Activated T-cell treated with anti-CD3 and anti-CD28 coated beads, Interleukin-2, amount 50 U/mL, for 48 hours (primary cell): ENCODE measurements at regions not wholly inside any gene's neighbourhood (a gene's known extent, or its start where the extent isn't known, plus 50 kb on each side); places are given as distances from the start of the nearest gene placed in this dataset.

Experiments used
- DNase-seq, 2 experiments: peaks; one replicate each; pipeline ENCODE4 v3.0.0-alpha.2; 2020

DNA sequence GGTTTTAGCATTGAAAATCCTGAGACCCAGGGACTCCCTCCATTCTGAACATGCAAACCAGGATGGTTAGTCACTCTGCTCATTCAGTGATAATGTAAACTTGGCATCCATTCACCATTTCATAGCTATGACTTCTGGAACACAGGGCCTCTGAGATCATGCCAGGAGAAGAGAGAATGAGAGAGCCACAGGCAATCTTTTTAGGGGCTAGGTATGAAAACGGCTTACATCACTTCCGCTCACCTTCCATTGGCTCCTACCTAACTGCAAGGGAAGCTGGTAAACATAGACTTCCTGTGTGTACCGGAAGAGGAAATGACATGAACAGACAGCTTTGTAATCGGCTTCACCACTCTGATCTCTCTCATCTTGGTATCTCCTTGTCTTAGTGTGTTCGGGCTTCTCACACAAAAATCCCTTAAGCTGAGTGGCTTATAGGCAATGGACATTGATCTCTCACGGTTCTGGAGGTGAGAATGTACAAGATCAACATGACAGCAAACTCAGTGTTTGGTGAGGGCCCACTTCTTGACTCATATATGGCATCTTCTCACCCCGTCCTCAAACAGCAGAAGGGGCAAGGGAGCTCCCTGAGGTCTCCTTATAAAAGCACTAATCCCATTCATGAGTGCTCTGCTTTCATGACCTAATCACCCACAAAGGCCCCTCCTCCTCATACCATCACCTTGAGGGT is 465.9 kb upstream of the TBX3 start:
- no peak for DNase-seq

DNA sequence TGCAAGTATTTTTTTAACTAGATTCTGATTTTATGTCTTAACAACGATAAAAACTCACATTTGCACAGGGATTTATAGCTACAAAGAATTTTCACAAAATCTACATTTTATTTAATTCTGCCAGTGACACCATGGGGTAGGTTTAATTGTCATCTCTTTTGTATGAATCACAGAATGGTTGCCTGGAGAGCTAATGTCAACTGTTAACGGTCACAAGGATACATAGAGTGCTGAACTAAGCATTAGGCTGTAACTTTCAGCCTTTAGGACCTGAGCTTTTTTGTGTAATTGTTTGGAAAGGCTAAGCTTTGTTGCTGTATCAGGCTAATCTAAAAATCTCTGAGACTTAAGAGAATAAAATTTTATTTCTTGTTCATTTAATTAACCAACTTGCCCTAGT is 465.3 kb upstream of the TBX3 start:
- DNase-seq: no peak

GRCh38 chr12:115147916-115148315 is 463.9 kb upstream of the TBX3 start:
- DNase-seq: no peak

DNA sequence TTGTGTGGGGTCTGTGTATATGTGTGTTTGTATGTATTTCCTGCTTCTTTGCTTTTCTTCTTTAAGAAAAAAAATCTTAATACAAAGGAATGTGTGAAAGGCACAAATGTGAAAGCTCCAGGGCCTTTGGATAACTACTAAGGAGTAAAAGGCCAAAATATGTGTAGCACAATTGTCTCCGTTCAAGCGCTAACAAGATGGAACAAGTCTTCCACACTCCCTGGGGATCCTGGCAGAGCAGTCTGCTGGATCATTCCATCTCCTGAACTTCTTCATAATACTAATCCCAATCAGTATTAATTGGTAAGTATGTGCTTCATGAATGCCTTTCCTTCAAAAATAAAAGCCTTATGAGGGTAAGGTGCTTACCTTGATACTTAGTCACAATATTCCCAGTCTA is 462.5 kb upstream of the TBX3 start:
- DNase-seq: no peak

DNA sequence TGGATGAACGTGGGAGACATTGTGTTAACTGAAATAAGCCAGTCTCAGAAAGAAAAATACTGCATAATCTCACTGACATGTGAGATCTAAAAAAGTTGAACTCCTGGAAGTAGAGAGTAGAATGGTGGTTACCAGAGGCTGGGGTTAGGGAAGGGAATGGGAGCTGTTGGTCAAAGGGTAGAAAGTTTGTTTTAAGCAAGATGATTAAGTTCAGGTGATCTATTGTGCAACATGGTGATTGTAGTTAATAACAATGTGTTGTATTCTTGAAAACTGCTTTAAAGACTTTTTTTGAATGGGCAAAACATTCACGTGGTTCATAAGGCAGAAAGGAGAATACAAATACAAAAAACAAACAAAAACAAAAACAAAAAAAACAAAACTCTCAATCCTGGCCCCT is 460.4 kb upstream of the TBX3 start:
- no peak for DNase-seq

- no peak for DNase-seq
Measured at GRCh38 chr12:115140981-115141655, 457.1 kb upstream of the TBX3 start.

DNA sequence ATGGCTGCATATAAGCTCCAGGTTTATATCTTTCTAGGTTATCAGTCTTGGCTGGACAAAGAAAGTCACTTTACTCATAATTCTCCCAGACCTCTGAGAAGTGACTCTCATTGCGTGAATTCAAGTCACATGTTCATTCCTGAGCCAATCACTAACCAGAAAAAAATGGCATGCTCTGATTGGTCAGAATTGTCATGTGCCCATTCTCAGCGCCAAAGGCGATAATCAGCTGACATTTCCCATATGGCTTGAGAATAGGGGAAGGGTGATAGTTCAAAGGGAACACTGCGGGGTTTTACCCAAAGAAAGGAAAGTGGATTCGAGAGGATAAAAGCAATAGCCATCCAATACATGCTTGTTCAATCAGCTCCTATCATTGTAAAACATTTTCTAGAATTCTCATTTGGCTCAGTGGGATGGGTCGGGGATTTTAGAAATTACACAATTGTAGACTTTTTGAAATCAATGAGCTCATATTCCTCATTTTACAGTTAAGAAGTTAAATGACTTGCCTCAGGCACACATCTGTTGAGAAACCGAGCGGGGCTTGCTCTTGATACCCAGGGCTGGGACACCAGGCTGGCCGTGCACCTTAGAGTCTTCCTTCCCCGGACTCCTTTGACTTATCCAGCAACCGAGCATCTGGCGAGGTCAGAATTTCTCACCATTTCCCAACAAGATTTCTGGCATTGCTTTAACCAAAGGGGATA is 454.0 kb upstream of the TBX3 start:
- DNase-seq: no peak

DNA sequence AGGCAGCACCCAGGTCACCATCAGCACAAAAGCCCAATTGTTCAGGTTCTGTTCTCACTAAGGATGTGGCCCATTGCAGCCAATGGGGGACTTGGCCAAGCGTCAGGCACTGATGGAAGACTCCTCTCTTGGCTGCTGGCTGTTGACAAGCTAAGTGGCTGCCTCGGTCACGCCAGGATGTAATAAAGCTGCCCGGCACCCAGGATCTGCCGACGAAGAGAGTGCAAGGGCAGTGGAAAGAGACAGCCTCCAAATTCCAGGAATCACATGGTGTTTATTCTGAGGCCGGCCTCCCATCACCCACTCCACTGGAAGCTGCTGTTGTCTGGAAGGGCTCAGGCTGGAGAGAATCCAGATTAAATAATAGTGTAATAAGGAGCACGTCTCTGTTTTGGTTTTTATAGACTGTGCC is 451.8 kb upstream of the TBX3 start:
- no peak for DNase-seq

DNA sequence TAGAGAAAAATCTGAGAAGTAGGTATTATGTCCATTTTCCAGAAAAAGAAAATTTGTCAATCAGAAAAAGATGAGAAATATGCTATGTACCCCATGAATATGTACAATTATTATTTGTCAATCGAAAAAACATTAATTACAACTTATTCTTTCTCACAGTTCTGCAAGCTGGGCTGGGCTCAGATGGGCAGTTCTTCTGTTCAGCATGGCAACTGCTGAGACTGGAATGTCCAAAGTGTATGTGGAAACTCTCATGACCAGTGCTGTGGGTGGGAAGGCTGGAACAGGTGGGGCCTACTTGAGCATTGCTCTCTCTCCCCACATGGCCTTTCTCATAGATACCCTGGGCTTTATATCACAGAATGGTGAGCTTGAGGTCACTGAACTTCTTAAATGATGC is 450.3 kb upstream of the TBX3 start:
- DNase-seq: no peak

DNA sequence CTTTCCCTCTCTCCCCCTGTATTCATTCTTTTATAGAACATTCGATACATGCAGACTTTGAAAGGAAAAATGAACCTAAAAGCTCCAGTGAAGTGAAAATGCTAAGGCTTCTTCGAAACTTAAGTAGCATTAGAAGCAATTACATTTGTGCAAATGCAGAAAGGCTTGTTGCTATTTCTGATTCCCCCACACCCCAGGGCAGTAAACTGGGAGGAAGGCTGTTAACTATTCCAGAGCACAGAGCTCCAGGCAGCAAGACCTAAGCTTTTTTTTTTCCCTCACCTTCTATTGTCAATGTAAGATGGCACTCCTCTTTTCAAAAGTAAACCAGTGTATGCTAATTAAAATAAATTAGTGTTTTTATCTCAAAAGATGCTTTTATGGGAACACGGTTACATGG is 448.9 kb upstream of the TBX3 start:
- DNase-seq: no peak

DNA sequence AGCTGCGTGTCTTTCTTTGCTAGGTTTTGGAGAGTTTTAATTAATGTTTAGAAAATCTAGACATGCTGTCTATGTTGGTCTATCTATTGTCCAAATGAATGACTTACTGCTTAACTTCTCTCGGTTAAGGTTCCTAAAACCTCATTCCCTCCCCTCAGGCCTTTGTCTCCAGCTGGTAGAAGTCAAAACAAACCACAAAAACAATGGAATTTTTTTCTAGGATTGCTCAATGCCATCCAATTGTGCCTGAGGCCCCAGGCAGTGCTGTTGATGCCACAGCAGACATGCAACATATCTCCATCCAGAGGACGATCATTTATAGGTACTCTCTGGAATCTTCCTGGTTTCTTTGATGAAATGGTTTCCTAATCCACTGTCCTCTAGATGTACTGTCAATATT is 448.2 kb upstream of the TBX3 start:
- no peak for DNase-seq

GRCh38 chr12:115129727-115130126 is 445.8 kb upstream of the TBX3 start:
- no peak for DNase-seq

- no peak for DNase-seq
Measured at GRCh38 chr12:115121053-115121452, 437.1 kb upstream of the TBX3 start.

DNA sequence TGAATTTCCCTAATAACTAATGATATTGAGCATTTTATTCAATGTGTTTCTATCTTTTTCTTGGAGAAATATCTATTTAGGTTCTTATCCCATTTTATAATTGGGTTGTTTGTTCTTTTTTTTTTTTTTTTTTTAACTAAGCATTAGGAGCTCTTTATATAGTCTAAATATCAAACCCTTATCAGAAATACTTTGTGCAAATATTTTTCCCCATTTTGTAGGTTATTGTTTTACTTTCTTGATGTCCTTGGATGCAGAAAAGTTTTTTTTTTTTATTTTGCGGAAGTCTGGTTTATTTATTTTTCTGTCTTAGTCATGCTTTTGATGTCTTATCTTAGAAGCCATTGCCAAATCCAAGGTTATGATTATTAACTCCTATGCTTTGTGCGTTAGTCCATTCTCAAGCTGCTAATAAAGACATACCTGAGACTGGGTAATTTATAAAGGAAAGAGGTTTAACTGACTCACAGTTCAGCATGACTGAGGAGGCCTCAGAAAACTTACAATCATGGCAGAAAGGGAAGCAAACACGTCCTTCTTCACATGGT is 434.3 kb upstream of the TBX3 start:
- no peak for DNase-seq

- DNase-seq: no peak
Measured at GRCh38 chr12:115114140-115114539, 430.2 kb upstream of the TBX3 start.

- no peak for DNase-seq
Measured at GRCh38 chr12:115109863-115110262, 425.9 kb upstream of the TBX3 start.

DNA sequence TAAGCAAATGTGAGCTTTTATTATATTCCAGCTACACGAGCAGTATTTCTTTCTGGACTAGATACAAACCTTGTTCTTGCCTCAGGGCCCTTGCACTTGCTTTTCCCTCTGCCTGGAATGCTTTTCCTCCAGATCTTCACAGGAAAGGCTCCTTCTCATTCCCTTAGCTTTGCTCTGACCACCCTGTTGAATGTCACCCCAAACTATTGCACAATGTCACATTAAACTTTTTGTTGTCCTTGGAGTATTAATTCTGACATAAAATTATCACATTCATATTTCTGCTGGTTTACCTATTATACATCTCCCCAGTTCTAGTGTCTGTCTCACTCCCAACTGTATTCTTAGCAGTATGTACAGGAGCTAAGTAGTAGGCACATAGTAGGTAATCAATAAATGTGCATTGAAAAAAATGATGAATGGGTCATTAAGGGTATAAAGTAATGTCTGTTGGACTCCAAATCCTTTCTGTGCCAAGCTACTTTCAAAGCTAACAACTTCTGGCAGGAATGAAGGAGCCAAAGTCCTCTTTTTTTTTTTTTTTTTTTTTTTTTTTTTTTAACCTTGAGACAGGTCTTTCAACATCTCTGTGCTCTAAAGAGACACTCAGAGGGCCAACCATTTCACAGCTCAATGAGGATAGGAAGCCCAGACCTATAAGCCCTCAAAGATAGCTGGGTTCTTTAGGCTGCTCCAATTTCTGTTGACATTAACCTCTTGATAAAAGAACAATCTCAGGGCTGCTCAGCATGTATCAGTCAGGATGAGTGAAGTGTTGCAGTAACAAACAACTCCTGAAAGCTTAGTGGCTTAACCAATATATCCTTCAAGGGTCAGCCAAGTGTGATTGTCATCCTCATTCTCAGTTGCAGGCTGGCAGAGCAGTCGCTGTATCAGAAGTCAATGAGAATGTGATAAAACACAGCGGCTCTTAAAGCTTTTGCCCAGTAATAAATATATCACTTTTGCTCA is 424.4 kb upstream of the TBX3 start:
- no peak for DNase-seq

DNA sequence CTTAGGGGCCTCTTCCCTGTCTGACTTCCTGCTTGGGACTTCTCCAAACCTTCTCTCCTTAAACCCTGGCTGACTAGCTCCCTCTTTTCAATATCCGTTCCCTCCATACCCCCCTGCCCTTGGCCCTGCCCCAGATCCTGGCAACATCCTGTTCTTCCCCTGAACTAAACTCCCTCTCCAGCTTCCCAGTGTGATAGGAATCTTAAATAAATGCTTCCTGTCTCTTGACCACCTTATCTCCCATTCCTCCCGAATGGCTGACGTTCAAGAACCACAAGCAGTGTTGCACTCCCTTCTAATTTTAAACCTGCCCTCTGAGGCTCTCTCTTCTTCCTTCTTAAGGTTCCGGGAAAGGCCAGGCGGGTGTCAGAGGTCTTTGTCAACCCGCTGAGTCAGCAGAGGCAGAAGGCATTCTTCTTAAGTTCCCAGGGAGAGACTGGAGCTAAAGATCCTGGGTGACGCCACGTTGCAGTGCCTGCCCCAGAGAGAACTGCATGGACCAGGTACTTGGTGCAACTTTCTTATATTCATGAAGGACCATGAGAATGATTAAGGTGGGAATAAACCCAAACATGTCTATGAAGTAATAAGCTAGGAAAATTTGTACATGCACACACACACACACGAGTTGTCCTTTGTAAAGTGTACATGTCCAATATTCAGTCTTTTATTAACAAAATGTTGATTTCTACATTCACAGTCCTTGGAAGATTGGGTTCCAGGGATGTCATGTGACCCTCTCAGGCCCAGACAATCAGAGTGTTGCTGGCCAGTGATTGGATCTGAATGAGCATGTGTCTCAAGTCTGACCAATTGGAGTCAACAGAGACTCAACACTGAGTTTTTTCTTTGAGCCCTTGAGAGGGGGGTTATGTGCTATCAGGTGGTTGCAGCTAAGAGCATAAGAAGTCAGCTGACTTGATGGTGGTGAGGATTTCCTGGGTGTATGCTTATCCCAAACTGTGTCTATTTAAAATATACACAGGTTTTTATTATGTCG is 420.2 kb upstream of the TBX3 start:
- DNase-seq: no peak

DNA sequence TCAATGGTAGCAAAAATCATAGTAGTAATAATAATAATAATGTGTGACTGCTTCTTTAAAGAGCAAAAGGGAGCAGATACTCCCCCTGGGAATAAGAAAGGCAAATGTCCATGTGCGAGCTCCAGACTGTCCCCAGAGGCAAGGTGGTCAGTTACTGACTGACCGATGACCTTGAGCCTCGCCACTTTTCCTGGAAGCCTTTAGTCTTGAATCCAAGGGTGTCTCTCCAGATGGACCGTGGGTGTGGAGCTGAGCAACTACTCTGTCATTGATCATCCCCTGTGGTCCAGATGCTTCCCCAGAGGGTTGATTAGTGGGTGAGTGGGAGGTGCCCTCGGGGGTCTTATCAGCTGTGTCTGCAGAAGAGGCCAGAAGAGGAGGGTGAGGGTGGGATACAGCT is 418.5 kb upstream of the TBX3 start:
- DNase-seq: no peak

- DNase-seq: no peak
Measured at GRCh38 chr12:115101520-115101919, 417.5 kb upstream of the TBX3 start.

DNA sequence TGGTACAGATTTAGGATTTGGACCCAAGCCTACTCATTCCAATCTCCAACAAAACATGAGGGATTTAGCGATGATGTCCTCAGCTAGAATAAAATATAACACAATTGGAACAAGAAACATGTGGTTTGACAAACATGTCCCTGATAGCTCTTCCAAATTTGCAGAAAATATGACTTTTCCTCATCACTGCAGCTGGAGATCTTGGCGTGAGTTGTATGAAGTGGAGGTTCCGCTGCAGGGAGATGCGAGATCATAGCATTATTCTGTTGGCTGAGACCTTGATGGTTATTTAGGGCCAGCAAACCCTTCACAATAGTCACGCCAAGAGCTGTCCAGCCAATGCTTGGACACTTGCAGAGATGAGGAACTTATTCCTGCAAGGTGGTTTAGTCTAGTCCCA is 413.4 kb upstream of the TBX3 start:
- DNase-seq: no peak
